Keratinocyte (primary cell): ENCODE measurements at regions not wholly inside any gene's neighbourhood (a gene's known extent, or its start where the extent isn't known, plus 50 kb on each side); places are given as distances from the start of the nearest gene placed in this dataset.
"Not testable (repeated sequence)": the region's sequence is repeated elsewhere in the genome, so short reads cannot be mapped to it uniquely, and the experiment has no call there.

ENCODE experiments used
- DNase-seq: peaks from one replicate; pipeline ENCODE4 v3.0.0-alpha.2; 2011; ENCODE audit warnings: low read depth, missing footprints, low spot score
- FAIRE-seq: peaks from 2 replicates; lab custom pipeline; 2011; peaks lifted over from hg19 to GRCh38; lab: Jason Lieb, UNC
- H2AFZ ChIP-seq: 2 replicates; pipeline ENCODE4 v1.6.0; 2012; ENCODE audit warnings: low read length, control low read depth, inconsistent platforms; ENCODE audit not compliant: control insufficient read depth
- H3K27ac ChIP-seq: 2 replicates; pipeline ENCODE4 v1.5.1; 2011; ENCODE audit warnings: low read length; ENCODE audit not compliant: control insufficient read depth, insufficient read depth
- H3K27me3 ChIP-seq: 3 replicates; pipeline ENCODE4 v1.6.0; 2011; ENCODE audit warnings: low read length; ENCODE audit not compliant: control insufficient read depth, insufficient read depth; ENCODE audit errors: extremely low read depth
- H3K36me3 ChIP-seq, 2 experiments: 2 replicates in 1 of 2; 3 replicates in 1 of 2; pipeline ENCODE4 v1.5.1; 2011; ENCODE audit warnings: low read length in 2 of 2, mild to moderate bottlenecking in 1 of 2; ENCODE audit not compliant: control insufficient read depth in 2 of 2, insufficient read depth in 2 of 2; ENCODE audit errors: extremely low read depth in 1 of 2
- H3K4me1 ChIP-seq: 3 replicates; pipeline ENCODE4 v1.5.1; 2011; ENCODE audit warnings: low read length; ENCODE audit not compliant: control insufficient read depth, insufficient read depth; ENCODE audit errors: extremely low read depth
- H3K4me2 ChIP-seq: 3 replicates; pipeline ENCODE4 v1.6.0; 2011; ENCODE audit warnings: low read depth, low read length; ENCODE audit not compliant: control insufficient read depth, insufficient read depth; ENCODE audit errors: extremely low read depth
- H3K4me3 ChIP-seq, 3 experiments: fragments of 200-600 bp in 1 of 3; sonication (generic) in 1 of 3; 2 replicates in 2 of 3; 3 replicates in 1 of 3; pipeline ENCODE4 v1.5.1; 2011 to 2016; ENCODE audit warnings: low read length in 3 of 3, mild to moderate bottlenecking in 3 of 3, control low read depth in 2 of 3, inconsistent platforms in 1 of 3, low read depth in 1 of 3, mixed read lengths in 1 of 3, mixed run types in 1 of 3, moderate library complexity in 1 of 3; ENCODE audit not compliant: control insufficient read depth in 2 of 3, insufficient read depth in 2 of 3; ENCODE audit errors: extremely low read depth in 1 of 3
- H3K79me2 ChIP-seq: 2 replicates; pipeline ENCODE4 v1.6.0; 2012; ENCODE audit warnings: low read length; ENCODE audit not compliant: control insufficient read depth, insufficient read depth
- H3K9ac ChIP-seq: 3 replicates; pipeline ENCODE4 v1.6.0; 2011; ENCODE audit warnings: low read length; ENCODE audit not compliant: control insufficient read depth, insufficient read depth; ENCODE audit errors: extremely low read depth
- H3K9me1 ChIP-seq: 3 replicates; pipeline ENCODE4 v1.6.0; 2011; ENCODE audit warnings: low read length; ENCODE audit not compliant: control insufficient read depth, insufficient read depth; ENCODE audit errors: extremely low read depth
- H3K9me3 ChIP-seq: 2 replicates; pipeline ENCODE4 v1.5.1; 2012; ENCODE audit warnings: low read depth, low read length; ENCODE audit not compliant: control insufficient read depth
- H4K20me1 ChIP-seq: 3 replicates; pipeline ENCODE4 v1.6.0; 2011; ENCODE audit warnings: low read length; ENCODE audit not compliant: control insufficient read depth, insufficient read depth; ENCODE audit errors: extremely low read depth
- EZH2 ChIP-seq: IDR thresholded peaks from one replicate; pipeline ENCODE4 v1.6.1; 2012; ENCODE audit warnings: inconsistent platforms, mild to moderate bottlenecking, low read length, moderate library complexity
- dilution Hi-C: fragments of 300-500 bp; cut with MboI; formaldehyde crosslinking; loops from one replicate; pipeline ENCODE4 v1.7.0; 2020; ENCODE audit warnings: low sequenced_read_pairs; ENCODE audit not compliant: extremely low pct_ligation_motif_present
- TF ChIP-seq, protein P1 (sequence below), 3 experiments: IDR thresholded peaks in 1 of 3; conservative IDR thresholded peaks in 1 of 3; optimal IDR thresholded peaks in 1 of 3; 2 replicates in 2 of 3; 3 replicates in 1 of 3; pipeline versions ENCODE3 to v1.5.1; 2011; ENCODE audit warnings: low read length in 3 of 3, mild to moderate bottlenecking in 3 of 3, moderate library complexity in 2 of 3, control low read depth in 1 of 3, inconsistent platforms in 1 of 3; ENCODE audit not compliant: insufficient read depth in 2 of 3; ENCODE audit errors: extremely low read depth in 1 of 3

DNA sequence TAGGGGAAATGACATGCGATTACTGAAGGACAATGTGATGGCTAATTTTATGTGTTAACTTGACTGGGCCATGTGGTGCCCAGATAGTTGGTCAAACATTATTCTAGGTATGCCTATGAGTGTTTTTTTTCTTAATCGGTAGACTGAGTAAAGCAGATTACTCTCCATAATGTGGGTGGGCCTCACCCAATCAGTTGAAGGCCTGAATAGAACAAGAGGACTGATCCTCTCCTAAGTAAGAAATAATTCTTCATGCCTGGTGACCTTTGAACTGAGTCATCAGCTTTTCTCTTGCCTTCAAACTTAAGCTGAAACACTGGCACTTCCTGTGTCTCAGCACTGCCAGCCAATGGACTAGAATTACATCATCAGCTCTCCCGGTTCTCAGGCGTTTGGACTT lies 164.0 kb upstream of the FGF13 start:
- Histone ChIP-seq H2AFZ (no peak overlapping the region), H4K20me1 (no peaks in the 10 kb centered on the region), H3K4me2 (no peak overlapping the region), H3K4me3 (no peak overlapping the region), H3K9me3 (no peaks in the 10 kb centered on the region), H3K27ac (no peak overlapping the region), H3K9me1 (no peaks in the 10 kb centered on the region), H3K9ac (no peak overlapping the region), H3K4me1 (peaks cover 3% of the 10 kb centered on the region), H3K79me2 (no peaks in the 10 kb centered on the region), H3K27me3 (no peaks in the 10 kb centered on the region), H3K36me3 (no peaks in the 10 kb centered on the region)
- DNase-seq (no peak), FAIRE-seq (no peak)
- TF ChIP-seq, protein P1, sequence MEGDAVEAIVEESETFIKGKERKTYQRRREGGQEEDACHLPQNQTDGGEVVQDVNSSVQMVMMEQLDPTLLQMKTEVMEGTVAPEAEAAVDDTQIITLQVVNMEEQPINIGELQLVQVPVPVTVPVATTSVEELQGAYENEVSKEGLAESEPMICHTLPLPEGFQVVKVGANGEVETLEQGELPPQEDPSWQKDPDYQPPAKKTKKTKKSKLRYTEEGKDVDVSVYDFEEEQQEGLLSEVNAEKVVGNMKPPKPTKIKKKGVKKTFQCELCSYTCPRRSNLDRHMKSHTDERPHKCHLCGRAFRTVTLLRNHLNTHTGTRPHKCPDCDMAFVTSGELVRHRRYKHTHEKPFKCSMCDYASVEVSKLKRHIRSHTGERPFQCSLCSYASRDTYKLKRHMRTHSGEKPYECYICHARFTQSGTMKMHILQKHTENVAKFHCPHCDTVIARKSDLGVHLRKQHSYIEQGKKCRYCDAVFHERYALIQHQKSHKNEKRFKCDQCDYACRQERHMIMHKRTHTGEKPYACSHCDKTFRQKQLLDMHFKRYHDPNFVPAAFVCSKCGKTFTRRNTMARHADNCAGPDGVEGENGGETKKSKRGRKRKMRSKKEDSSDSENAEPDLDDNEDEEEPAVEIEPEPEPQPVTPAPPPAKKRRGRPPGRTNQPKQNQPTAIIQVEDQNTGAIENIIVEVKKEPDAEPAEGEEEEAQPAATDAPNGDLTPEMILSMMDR (optimal IDR thresholded peaks at IDR 0.05 in 1 of 3, IDR thresholded peaks at IDR 0.05 in 1 of 3, conservative IDR thresholded peaks at IDR 0.05 in 1 of 3; ENCODE audit: extremely low read depth in 1 of 3, insufficient read depth in 2 of 3, low read length in 3 of 3), result no peak
- TF ChIP-seq EZH2, result no peak
- dilution Hi-C loops, result no loop called here

DNA sequence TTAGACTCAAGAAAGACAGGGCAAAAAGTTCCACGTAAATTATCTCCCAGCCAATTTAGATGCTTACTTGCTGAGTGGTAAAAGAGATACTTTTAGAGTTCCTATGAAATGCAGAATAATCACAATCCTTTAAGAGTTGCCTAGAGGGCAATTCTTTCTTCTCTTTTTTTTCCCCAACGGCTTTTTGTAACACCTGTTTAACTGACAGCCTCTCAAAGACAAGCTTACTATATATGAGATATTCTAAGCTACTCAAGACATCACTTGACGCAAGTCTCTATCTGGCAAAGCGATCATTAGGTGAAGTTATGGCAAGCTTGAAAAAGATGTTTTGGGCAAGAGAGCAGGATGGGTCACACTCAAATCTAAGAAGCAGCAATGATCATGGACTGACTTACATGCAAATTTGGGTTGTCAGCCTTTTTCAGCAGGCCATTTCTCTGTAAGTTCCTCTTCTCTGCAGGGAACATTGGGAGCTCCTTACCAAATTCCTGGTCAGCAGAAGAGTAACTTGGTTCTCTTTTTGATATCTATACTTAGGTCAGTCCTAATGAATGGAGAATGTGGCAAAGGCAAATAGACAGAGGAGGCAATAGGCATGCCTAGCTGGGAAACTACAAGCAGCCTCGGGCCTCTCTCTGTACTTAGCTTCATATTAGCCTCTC lies 162.9 kb upstream of the FGF13 start:
- Histone ChIP-seq H3K4me3 (no peak overlapping the region), H3K9me1 (no peaks in the 10 kb centered on the region), H3K36me3 (no peaks in the 10 kb centered on the region), H2AFZ (no peak overlapping the region), H3K9me3 (no peaks in the 10 kb centered on the region), H3K9ac (no peak overlapping the region), H3K4me2 (no peak overlapping the region), H3K79me2 (no peaks in the 10 kb centered on the region), H3K27me3 (no peaks in the 10 kb centered on the region), H3K4me1 (peaks cover 3% of the 10 kb centered on the region), H4K20me1 (no peaks in the 10 kb centered on the region), H3K27ac (no peak overlapping the region)
- DNase-seq (no peak), FAIRE-seq (no peak)
- TF ChIP-seq, protein P1 (optimal IDR thresholded peaks at IDR 0.05 in 1 of 3, IDR thresholded peaks at IDR 0.05 in 1 of 3, conservative IDR thresholded peaks at IDR 0.05 in 1 of 3; ENCODE audit: extremely low read depth in 1 of 3, insufficient read depth in 2 of 3, low read length in 3 of 3), result no peak
- TF ChIP-seq EZH2, result no peak
- dilution Hi-C loops, result no loop called here

DNA sequence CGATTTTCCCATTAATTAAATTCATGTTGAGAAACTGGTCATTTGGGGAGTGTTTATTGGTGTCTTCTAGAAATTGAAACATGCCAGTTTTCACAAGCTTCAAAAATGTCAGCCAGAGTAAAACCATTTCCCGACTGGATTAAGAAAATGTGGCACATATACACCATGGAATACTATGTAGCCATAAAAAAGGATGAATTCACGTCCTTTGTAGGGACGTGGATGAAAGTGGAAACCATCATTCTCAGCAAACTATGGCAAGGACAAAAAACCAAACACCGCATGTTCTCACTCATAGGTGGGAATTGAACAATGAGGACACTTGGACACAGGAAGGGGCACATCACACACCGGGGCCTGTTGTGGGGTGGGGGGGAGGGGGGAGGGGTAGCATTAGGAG lies 162.1 kb upstream of the FGF13 start:
- H2AFZ ChIP-seq, H3K27ac ChIP-seq, dilution Hi-C loops, H3K9me1 ChIP-seq, H3K4me2 ChIP-seq, H3K79me2 ChIP-seq, H3K9ac ChIP-seq, H3K9me3 ChIP-seq, H3K36me3 ChIP-seq, H4K20me1 ChIP-seq, H3K4me3 ChIP-seq, DNase-seq, H3K27me3 ChIP-seq, FAIRE-seq, H3K4me1 ChIP-seq: not testable (repeated sequence)
